ENCODE measurements at regions not wholly inside any gene's neighbourhood (a gene's known extent, or its start where the extent isn't known, plus 50 kb on each side); places are given as distances from the start of the nearest gene placed in this dataset.
"Not testable (repeated sequence)": the region's sequence is repeated elsewhere in the genome, so short reads cannot be mapped to it uniquely, and the experiment has no call there.

GRCh38 chr6:71681234-71681867 is 205.0 kb upstream of the RIMS1 start:
- TF ChIP-seq POLR2A (IDR thresholded peaks at IDR 0.05) (no peak), CTCF (IDR thresholded peaks at IDR 0.05) (no peak)
- Histone ChIP-seq H3K27me3 (no peaks in the 10 kb centered on the region), H3K27ac (no peak overlapping the region), H3K4me1 (no peaks in the 10 kb centered on the region), H3K9me3 (no peaks in the 10 kb centered on the region), H3K36me3 (replicated peaks in 1 of 2; ENCODE audit: insufficient read depth in 1 of 2, low read depth in 2 of 2) (no peaks in the 10 kb centered on the region), H3K4me3 (no peak overlapping the region)
- ATAC-seq = no peak
- DNase-seq = no peak
- WGBS, 2 donors = 35 to 36% methylated on average over 2 of the region's 2 CpGs
- intact Hi-C loops (cut with DNase I) = no loop called here

GRCh38 chr6:71686021-71686677 is 200.2 kb upstream of the RIMS1 start:
- H3K27me3 ChIP-seq; H3K4me1 ChIP-seq; intact Hi-C loops (cut with DNase I); H3K9me3 ChIP-seq; H3K36me3 ChIP-seq (replicated peaks in 1 of 2; ENCODE audit: insufficient read depth in 1 of 2, low read depth in 2 of 2); H3K27ac ChIP-seq; ATAC-seq; H3K4me3 ChIP-seq; DNase-seq: not testable (repeated sequence)
- whole genome bisulfite sequencing, 2 donors = 83 to 86% methylated on average over 21 of the region's 23 CpGs

- no peak for TF ChIP-seq POLR2A (IDR thresholded peaks at IDR 0.05)
- no peak for TF ChIP-seq CTCF (IDR thresholded peaks at IDR 0.05)
- ATAC-seq (no peak), DNase-seq (no peak)
- H3K4me1 ChIP-seq = no peaks in the 10 kb centered on the region
- intact Hi-C loops (cut with DNase I) = no loop called here
- H3K4me3 ChIP-seq = no peak overlapping the region
- H3K27me3 ChIP-seq = no peaks in the 10 kb centered on the region
- H3K27ac ChIP-seq = no peak overlapping the region
- H3K36me3 ChIP-seq (replicated peaks in 1 of 2; ENCODE audit: insufficient read depth in 1 of 2, low read depth in 2 of 2) = no peaks in the 10 kb centered on the region
- H3K9me3 ChIP-seq = no peaks in the 10 kb centered on the region
- WGBS, 2 donors = 66 to 68% methylated on average over 2 of the region's 2 CpGs
Observed at GRCh38 chr6:71698702-71699101, 187.6 kb upstream of the RIMS1 start.

GRCh38 chr6:71706523-71706922 is 179.8 kb upstream of the RIMS1 start:
- Histone ChIP-seq H3K4me3 (no peak overlapping the region), H3K4me1 (no peaks in the 10 kb centered on the region), H3K9me3 (no peaks in the 10 kb centered on the region), H3K27me3 (no peaks in the 10 kb centered on the region), H3K36me3 (replicated peaks in 1 of 2; ENCODE audit: insufficient read depth in 1 of 2, low read depth in 2 of 2) (no peaks in the 10 kb centered on the region), H3K27ac (no peak overlapping the region)
- 15 to 19% methylated on average over 1 of the region's 1 CpG for WGBS, 2 donors
- no peak for TF ChIP-seq POLR2A (IDR thresholded peaks at IDR 0.05)
- TF ChIP-seq CTCF (IDR thresholded peaks at IDR 0.05) = no peak
- DNase-seq (no peak), ATAC-seq (no peak)
- intact Hi-C loops (cut with DNase I) = no loop called here

- no peak overlapping the region for H3K4me3 ChIP-seq
- intact Hi-C loops (cut with DNase I) = no loop called here
- TF ChIP-seq POLR2A (IDR thresholded peaks at IDR 0.05) (no peak), CTCF (IDR thresholded peaks at IDR 0.05) (no peak)
- WGBS, 2 donors = 38 to 60% methylated on average over 3 of the region's 3 CpGs
- no peaks in the 10 kb centered on the region for H3K27me3 ChIP-seq
- DNase-seq (no peak), ATAC-seq (no peak)
- no peaks in the 10 kb centered on the region for H3K4me1 ChIP-seq
- H3K27ac ChIP-seq = no peak overlapping the region
- no peaks in the 10 kb centered on the region for H3K9me3 ChIP-seq
- no peaks in the 10 kb centered on the region for H3K36me3 ChIP-seq (replicated peaks in 1 of 2; ENCODE audit: insufficient read depth in 1 of 2, low read depth in 2 of 2)
Observed at GRCh38 chr6:71707059-71707458, 179.3 kb upstream of the RIMS1 start.
